GM18520 (cell line): ENCODE measurements at regions not wholly inside any gene's neighbourhood (a gene's known extent, or its start where the extent isn't known, plus 50 kb on each side); places are given as distances from the start of the nearest gene placed in this dataset.
"Not testable (repeated sequence)": the region's sequence is repeated elsewhere in the genome, so short reads cannot be mapped to it uniquely, and the experiment has no call there.

ENCODE experiments used
- ATAC-seq: cut with Tn5 transposase; IDR thresholded peaks from one replicate; pipeline ENCODE4 v1.9.1; 2021; ENCODE audit not compliant: unreplicated experiment

DNA sequence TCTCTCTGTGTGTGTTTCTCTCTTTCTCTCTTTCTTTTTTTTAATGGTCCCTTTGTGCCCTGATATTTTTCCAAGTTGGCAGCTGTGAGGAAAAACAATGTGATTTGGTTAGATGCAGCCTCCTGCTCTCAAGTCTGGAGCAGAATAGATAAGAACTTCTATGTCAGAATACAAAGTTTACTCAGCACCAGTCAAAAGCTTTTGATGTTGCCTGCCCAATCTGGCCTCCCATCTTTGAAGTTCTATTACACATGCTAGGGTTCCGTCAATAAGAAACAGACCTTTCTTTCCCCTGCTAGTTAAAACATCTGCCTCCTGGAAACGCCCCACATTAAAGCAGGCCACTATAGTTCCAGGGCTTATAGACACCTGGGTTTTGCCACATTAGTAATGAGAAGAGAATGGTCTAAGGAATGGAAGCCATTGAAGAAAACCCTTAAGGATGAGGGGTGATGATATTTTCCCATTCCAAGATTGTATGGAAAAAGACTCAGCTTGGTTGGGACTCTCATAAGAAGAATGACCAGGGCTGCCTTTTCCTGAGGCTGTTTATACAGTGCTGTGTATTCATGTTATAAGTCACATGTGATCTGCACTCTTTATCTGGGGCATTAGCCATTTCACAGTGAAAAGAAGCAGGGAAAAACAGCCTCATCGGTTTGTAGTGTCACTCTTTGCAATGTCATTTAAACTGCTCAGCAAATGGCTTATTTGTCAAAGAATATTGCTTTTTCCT, 414.7 kb upstream of the PROX1 start:
- ATAC-seq, result no peak

GRCh38 chr1:213573648-213574009, 414.1 kb upstream of the PROX1 start:
- ATAC-seq, result no peak

DNA sequence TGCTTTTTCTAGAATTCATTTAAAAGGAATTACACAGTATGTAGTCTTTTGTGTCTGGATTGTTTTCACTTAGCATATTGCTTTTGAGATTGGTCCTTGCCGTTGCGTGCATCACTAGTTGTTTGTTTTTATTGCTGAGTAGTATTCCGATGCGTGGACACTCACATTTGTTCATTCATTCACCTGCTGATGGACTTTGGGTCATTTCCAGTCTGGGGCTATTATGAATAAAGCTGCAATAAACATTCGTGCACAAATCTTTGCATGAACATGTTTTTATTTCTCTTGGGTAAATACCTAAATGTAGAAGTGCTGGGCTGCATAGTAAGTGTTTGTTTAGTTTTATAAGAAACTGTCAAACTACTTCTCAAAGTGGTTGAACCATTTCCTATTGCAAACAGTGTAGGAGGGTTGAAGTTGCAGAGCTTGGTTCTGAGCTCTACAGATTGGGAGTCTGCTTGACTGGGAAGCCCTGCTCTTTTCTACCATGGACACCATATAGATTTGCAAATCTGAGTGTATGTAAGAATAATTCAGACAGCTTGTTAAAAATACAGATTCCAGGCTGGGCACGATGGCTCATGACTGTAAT, 404.7 kb upstream of the PROX1 start:
- no peak for ATAC-seq

DNA sequence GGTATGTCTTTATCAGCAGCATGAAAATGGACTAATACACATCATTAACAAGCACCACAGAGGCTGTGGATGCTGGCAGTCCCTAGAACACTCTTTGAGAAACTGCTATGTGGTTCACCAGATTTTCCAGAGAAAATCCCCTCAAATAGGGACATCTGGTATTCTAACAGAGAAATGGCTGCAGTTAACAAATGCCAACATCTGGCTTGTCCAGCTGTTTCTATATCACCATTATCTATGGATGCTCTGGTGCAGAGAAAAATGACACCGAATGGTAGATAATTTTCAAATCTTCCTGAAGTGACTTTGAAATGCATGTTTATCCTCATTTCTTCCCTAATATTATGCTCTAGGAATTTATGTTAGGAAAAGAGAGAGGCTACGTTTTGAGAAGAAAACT, 403.5 kb upstream of the PROX1 start:
- ATAC-seq, result no peak

GRCh38 chr1:213585402-213585801, 402.4 kb upstream of the PROX1 start:
- ATAC-seq, result no peak

DNA sequence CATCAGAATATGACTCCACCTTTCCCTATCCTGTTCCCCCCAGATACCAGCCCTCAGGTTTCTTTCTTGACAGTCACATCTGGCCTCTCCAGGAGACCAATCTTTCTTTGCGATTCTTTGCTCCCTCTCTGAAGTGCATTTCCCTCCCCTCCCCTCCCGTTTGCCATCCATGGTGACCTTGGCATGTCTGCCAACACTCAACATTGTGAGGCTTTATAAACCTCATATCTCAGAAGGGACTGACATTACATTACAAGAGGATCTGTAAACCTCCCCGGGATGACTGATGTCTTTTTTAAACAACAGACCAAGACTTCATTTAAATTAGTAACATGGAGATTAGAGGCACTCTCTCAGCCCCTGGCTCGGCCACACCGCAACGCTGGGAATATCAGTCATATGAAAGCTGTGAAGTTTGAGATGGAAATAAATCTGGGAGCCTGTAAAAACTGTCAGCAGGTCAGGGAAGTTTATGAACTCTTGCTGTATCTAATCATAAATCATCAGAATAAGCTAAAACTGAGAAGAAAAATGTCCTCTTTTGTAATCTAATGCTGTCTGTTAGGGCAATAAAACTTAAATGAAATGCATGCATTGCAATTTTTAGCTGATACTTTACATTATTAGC, 401.7 kb upstream of the PROX1 start:
- ATAC-seq, result no peak

DNA sequence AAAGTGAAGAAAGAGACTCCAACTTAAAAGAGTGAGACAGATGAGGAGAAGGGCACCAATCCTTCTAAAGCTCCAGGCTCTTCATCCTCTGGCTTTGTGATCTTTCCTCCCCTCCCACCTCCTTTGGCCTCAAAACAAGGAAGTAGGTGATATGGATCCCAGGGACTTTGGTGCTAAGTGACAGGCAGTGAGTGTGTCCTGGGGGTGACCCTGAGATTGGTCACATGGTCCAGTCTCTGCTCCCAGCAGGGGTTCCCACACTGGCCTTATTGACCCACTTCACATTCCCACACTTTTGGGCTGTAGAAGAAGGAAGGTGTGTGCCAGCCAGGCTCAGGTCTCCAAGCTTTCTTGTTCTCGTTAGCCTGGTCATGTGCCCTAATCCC, 401.2 kb upstream of the PROX1 start:
- no peak for ATAC-seq

GRCh38 chr1:213596729-213597128, 391.0 kb upstream of the PROX1 start:
- no peak for ATAC-seq

DNA sequence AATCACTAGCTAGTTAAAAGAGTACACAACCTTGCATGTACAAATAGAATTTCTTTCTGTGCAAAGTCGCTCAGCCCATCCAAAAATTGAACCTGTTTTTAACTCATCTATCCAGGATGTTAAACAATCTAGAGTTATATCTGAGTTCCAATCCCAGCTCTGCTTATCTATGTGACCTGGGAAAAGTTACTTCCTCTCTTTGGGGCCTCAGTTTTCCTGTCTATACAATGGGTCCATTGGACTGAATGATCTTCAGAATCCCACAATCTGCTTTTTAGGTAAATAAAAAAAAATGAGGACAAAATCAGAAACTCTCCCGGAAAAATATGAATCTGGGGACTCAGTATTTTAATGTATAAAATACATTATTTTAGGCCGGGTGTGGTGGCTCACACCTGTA, 389.5 kb upstream of the PROX1 start:
- no peak for ATAC-seq

DNA sequence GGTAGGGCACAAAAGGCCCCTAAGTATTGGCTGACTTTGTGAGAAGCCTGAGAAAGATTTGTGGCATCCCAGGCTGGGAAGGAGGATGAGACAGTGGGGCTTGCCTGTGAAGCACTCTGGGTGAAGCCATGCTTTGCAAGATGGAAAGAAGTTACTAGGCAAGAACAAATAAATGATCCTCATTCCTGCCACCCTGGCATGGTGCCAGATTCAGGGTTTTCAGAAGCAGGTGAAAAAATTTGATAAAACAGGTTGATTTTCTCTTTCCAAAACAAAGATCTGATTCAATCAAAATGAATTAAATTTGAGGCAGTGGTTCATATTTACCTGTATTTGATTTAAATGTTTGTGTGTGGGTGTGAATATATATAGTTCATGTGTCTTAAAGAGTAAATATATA, 386.9 kb upstream of the PROX1 start:
- ATAC-seq, result no peak

DNA sequence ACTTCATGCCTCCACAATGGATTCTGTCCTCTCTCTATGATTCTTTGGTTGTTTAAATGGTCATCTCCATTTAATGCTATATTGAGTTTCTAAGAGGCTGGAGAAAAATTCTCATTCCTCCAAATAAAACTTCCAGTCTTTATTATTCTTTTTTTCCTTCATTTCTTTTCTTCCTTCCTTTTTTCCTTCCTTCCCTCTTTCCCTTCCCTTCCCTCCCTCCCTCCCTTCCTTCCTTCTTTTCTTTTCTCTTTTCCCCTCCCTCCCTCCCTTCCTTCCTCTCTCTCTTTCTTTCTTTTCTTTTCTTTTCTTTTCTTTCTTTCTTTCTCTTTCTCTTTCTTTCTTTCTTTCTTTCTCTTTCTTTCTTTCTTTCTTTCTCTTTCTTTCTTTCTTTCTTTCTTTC, 386.1 kb upstream of the PROX1 start:
- not testable (repeated sequence) for ATAC-seq

GRCh38 chr1:213602796-213603486, 384.8 kb upstream of the PROX1 start:
- ATAC-seq, result no peak

GRCh38 chr1:213604477-213604876, 383.3 kb upstream of the PROX1 start:
- ATAC-seq, result no peak

DNA sequence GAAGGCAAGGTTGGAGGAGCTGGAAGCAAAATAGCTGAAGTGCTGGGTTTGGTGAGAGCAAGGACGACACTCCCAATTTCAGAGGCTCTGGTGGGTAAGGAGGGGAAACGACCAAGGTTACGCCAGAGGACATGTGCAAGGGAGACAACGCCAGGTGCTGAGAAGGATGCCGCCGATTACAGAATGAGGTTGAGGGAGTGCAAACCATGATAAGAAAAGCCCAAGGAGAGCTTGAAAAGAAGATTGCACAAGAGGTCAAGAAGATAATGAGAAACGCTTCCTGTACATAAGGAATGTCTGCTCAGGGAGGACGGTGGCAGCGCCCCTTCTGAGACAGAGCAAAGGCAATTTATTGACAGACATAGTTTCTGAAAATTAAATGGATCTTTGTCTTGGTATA, 382.0 kb upstream of the PROX1 start:
- no peak for ATAC-seq

GRCh38 chr1:213606252-213606820, 381.4 kb upstream of the PROX1 start:
- no peak for ATAC-seq

DNA sequence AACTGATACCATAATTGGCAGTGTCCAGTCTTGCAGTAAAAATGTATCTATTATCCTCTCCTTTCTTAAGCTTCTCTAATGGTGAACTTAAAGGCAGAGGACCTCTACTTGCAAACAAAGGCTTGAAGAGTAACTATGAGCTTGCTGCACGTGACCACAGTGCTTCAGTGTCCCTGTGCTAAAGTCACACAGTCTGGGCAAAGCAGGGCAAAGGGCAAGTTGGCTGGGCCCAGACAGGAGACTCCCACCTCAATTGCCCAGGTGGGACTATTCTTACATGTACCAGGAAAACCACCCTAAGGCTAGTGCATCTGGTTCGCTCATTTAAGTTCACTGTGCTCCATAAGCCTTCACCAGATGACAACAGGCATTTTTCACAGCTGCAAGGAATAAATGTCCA, 374.2 kb upstream of the PROX1 start:
- no peak for ATAC-seq

DNA sequence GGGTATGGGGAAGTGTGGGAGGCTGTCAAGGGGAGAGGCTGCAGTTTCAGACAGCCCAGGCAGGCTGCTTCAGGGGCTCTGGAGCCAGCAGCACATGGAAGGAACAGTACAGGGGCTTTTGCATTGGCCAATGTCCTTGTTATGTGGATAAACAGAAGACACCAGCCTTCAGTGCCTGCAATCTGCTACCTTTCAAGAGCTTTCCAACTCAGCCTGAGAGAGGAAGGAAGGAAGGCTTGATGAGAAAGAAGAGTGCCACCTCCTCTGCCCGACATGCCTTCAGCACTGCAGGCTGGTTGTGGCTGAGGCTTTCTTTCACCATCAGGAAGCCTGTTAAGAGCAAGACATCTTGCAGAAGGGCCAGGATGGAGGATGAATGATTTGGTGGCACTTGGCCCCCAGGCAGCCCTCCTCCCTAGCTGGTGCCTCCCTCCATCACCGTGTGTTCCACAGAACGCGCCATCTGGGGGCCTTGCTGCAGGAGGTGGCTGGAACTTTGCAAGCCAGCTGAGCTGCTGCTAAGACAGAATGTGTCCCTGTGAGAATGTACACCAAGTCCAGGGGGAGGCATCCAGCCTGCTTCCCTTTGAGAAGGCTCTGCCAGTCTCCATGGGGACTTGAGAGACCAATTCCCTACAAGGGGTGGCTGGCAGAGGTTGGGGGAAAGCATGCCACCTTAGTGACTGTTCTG, 372.4 kb upstream of the PROX1 start:
- no peak for ATAC-seq

- no peak for ATAC-seq
Observed at GRCh38 chr1:213617133-213617532, 370.6 kb upstream of the PROX1 start.

GRCh38 chr1:213618094-213618493, 369.7 kb upstream of the PROX1 start:
- no peak for ATAC-seq

GRCh38 chr1:213619026-213619425, 368.7 kb upstream of the PROX1 start:
- no peak for ATAC-seq

DNA sequence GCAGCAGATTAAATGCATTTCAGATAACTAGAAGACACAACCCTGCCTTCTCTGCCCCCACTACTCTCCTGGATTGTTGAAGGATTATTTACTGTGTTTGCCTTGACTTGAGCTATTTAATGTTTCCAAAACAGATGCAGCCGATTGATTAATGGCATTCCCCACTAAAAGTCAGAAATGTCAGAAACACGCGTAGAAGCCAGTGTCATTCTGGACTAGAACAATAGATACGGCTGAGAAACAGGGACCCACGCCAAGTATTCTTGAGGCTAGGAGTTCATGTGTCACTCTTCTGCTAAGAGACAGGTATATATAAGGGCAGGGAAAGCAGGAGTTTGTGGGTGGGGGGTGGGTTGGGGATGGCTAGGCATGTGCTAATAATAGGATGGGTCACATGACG, 366.7 kb upstream of the PROX1 start:
- no peak for ATAC-seq
